Astrocyte (in vitro differentiated cells and primary cell): ENCODE measurements at regions not wholly inside any gene's neighbourhood (a gene's known extent, or its start where the extent isn't known, plus 50 kb on each side); places are given as distances from the start of the nearest gene placed in this dataset.

Experiments used
- CTCF ChIP-seq: IDR thresholded peaks from 2 replicates; pipeline ENCODE4 v1.5.1; 2011; ENCODE audit warnings: low read depth, mild to moderate bottlenecking, inconsistent platforms, low read length, moderate library complexity; ENCODE audit not compliant: insufficient read depth
- EZH2 ChIP-seq: IDR thresholded peaks from 2 replicates; pipeline ENCODE4 v1.6.1; 2012; ENCODE audit warnings: mild to moderate bottlenecking, low read length, inconsistent platforms; ENCODE audit not compliant: insufficient read depth

- TF ChIP-seq CTCF (no peak), EZH2 (no peak)
Observed at GRCh38 chr4:38455092-38455862, 208.7 kb upstream of the KLF3 start.
